ENCODE measurements at regions not wholly inside any gene's neighbourhood (a gene's known extent, or its start where the extent isn't known, plus 50 kb on each side); places are given as distances from the start of the nearest gene placed in this dataset.
"Not testable (repeated sequence)": the region's sequence is repeated elsewhere in the genome, so short reads cannot be mapped to it uniquely, and the experiment has no call there.

- Histone ChIP-seq H3K9ac (ENCODE audit: low read length) (no peak overlapping the region), H3K4me1 (ENCODE audit: low read length) (no peaks in the 10 kb centered on the region), H3K79me2 (ENCODE audit: low read length) (no peaks in the 10 kb centered on the region), H3K27me3 (replicated peaks; ENCODE audit: insufficient read depth, low read length) (no peaks in the 10 kb centered on the region), H3F3A (ENCODE audit: insufficient read depth, low read length) (no peaks in the 10 kb centered on the region), H2AFZ (ENCODE audit: low read length) (no peak overlapping the region), H3K4me3 (ENCODE audit: low read length) (no peak overlapping the region), H3K27ac (ENCODE audit: low read length) (no peak overlapping the region), H3K36me3 (replicated peaks; ENCODE audit: insufficient read depth, low read length) (no peaks in the 10 kb centered on the region), H3K4me2 (ENCODE audit: low read depth, low read length) (no peak overlapping the region), H3K9me3 (replicated peaks; ENCODE audit: insufficient read depth, low read length) (no peaks in the 10 kb centered on the region), H4K20me1 (ENCODE audit: insufficient read depth, low read length) (no peaks in the 10 kb centered on the region), H3K9me2 (replicated peaks; ENCODE audit: insufficient read depth, low read length) (no peaks in the 10 kb centered on the region)
- TF ChIP-seq, protein P1, sequence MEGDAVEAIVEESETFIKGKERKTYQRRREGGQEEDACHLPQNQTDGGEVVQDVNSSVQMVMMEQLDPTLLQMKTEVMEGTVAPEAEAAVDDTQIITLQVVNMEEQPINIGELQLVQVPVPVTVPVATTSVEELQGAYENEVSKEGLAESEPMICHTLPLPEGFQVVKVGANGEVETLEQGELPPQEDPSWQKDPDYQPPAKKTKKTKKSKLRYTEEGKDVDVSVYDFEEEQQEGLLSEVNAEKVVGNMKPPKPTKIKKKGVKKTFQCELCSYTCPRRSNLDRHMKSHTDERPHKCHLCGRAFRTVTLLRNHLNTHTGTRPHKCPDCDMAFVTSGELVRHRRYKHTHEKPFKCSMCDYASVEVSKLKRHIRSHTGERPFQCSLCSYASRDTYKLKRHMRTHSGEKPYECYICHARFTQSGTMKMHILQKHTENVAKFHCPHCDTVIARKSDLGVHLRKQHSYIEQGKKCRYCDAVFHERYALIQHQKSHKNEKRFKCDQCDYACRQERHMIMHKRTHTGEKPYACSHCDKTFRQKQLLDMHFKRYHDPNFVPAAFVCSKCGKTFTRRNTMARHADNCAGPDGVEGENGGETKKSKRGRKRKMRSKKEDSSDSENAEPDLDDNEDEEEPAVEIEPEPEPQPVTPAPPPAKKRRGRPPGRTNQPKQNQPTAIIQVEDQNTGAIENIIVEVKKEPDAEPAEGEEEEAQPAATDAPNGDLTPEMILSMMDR (IDR thresholded peaks at IDR 0.05; ENCODE audit: low read length) = no peak
- no peak for TF ChIP-seq EZH2phosphoT487 (IDR thresholded peaks at IDR 0.05; ENCODE audit: low read length)
- DNase-seq = no peak
Measured at GRCh38 chr10:44099511-44099910, 285.4 kb downstream of the CXCL12 start.

DNA sequence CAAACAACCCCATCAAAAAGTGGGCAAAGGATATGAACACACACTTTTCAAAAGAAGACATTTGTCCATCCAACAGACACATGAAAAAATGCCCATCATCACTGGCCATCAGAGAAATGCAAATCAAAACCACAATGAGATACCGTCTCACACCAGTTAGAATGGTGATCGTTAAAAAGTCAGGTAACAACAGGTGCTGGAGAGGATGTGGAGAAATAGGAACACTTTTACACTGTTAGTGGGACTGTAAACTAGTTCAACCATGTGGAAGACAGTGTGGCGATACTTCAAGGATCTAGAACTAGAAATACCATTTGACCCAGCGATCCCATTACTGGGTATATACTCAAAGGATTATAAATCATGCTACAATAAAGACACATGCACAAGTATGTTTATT, 288.7 kb downstream of the CXCL12 start:
- not testable (repeated sequence) for H3K4me3 ChIP-seq (ENCODE audit: low read length); H4K20me1 ChIP-seq (ENCODE audit: insufficient read depth, low read length); H3K4me1 ChIP-seq (ENCODE audit: low read length); H3K79me2 ChIP-seq (ENCODE audit: low read length); H3F3A ChIP-seq (ENCODE audit: insufficient read depth, low read length); H3K27me3 ChIP-seq (replicated peaks; ENCODE audit: insufficient read depth, low read length); H3K9me2 ChIP-seq (replicated peaks; ENCODE audit: insufficient read depth, low read length); H3K27ac ChIP-seq (ENCODE audit: low read length); H3K9me3 ChIP-seq (replicated peaks; ENCODE audit: insufficient read depth, low read length); DNase-seq; H3K36me3 ChIP-seq (replicated peaks; ENCODE audit: insufficient read depth, low read length); H2AFZ ChIP-seq (ENCODE audit: low read length); H3K9ac ChIP-seq (ENCODE audit: low read length); H3K4me2 ChIP-seq (ENCODE audit: low read depth, low read length)

DNA sequence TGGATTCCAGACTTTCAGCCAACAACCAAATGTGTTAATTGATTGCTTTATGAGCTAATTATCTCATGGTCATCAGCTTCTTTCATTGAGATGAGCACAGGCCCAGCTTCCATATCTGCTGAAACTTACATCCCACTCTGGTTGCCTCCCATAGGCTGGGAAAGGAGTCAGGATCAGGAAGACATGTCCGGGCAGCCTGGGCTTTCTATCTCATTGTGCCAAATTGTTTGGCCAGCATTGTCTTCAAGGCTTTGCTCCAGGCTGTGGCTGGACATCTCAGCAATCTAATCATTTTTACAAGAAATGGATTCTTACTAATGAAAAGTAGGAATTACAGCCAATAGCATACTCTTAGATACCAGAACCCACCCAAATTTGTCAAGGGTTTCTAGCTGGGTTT, 295.2 kb downstream of the CXCL12 start:
- Histone ChIP-seq H3K9me3 (replicated peaks; ENCODE audit: insufficient read depth, low read length) (no peaks in the 10 kb centered on the region), H3K9ac (ENCODE audit: low read length) (no peak overlapping the region), H3K27ac (ENCODE audit: low read length) (no peak overlapping the region), H3K9me2 (replicated peaks; ENCODE audit: insufficient read depth, low read length) (no peaks in the 10 kb centered on the region), H3K4me2 (ENCODE audit: low read depth, low read length) (no peak overlapping the region), H3F3A (ENCODE audit: insufficient read depth, low read length) (no peaks in the 10 kb centered on the region), H4K20me1 (ENCODE audit: insufficient read depth, low read length) (no peaks in the 10 kb centered on the region), H3K4me3 (ENCODE audit: low read length) (no peak overlapping the region), H3K27me3 (replicated peaks; ENCODE audit: insufficient read depth, low read length) (no peaks in the 10 kb centered on the region), H2AFZ (ENCODE audit: low read length) (no peak overlapping the region), H3K4me1 (ENCODE audit: low read length) (no peaks in the 10 kb centered on the region), H3K79me2 (ENCODE audit: low read length) (no peaks in the 10 kb centered on the region), H3K36me3 (replicated peaks; ENCODE audit: insufficient read depth, low read length) (no peaks in the 10 kb centered on the region)
- TF ChIP-seq EZH2phosphoT487 (IDR thresholded peaks at IDR 0.05; ENCODE audit: low read length) (no peak), EZH2 (optimal IDR thresholded peaks at IDR 0.05; ENCODE audit: low read depth, low read length) (no peak)
- TF ChIP-seq, protein P1 (IDR thresholded peaks at IDR 0.05; ENCODE audit: low read length) = no peak
- no peak for DNase-seq

DNA sequence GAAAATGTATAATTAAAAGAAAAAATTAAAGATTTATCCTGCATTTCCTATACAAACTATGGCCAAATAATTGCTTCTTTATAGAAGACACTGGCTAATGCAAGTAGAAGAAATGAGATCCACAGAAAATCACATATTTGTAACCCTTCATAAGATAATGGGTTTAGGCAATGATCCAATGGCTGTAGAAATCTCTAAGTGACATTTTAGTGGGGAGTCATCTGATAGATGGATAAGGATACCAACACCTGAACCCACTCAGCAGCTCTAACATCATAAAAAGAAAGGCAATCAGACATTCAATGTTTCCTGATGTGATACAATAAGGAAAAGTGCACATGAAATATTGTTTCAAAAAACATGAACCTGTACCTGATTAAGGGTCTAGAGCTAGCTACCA, 297.5 kb downstream of the CXCL12 start:
- H3K9me2 ChIP-seq (replicated peaks; ENCODE audit: insufficient read depth, low read length) = no peaks in the 10 kb centered on the region
- no peaks in the 10 kb centered on the region for H3F3A ChIP-seq (ENCODE audit: insufficient read depth, low read length)
- H3K27ac ChIP-seq (ENCODE audit: low read length) = no peak overlapping the region
- no peaks in the 10 kb centered on the region for H3K9me3 ChIP-seq (replicated peaks; ENCODE audit: insufficient read depth, low read length)
- no peak overlapping the region for H3K4me2 ChIP-seq (ENCODE audit: low read depth, low read length)
- TF ChIP-seq EZH2 (optimal IDR thresholded peaks at IDR 0.05; ENCODE audit: low read depth, low read length) = no peak
- TF ChIP-seq EZH2phosphoT487 (IDR thresholded peaks at IDR 0.05; ENCODE audit: low read length) = no peak
- TF ChIP-seq, protein P1 (IDR thresholded peaks at IDR 0.05; ENCODE audit: low read length) = no peak
- no peaks in the 10 kb centered on the region for H4K20me1 ChIP-seq (ENCODE audit: insufficient read depth, low read length)
- H3K79me2 ChIP-seq (ENCODE audit: low read length) = no peaks in the 10 kb centered on the region
- no peaks in the 10 kb centered on the region for H3K36me3 ChIP-seq (replicated peaks; ENCODE audit: insufficient read depth, low read length)
- H3K9ac ChIP-seq (ENCODE audit: low read length) = no peak overlapping the region
- no peaks in the 10 kb centered on the region for H3K4me1 ChIP-seq (ENCODE audit: low read length)
- no peaks in the 10 kb centered on the region for H3K27me3 ChIP-seq (replicated peaks; ENCODE audit: insufficient read depth, low read length)
- no peak overlapping the region for H2AFZ ChIP-seq (ENCODE audit: low read length)
- no peak for DNase-seq
- no peak overlapping the region for H3K4me3 ChIP-seq (ENCODE audit: low read length)
